GM21381 (cell line): ENCODE measurements at regions not wholly inside any gene's neighbourhood (a gene's known extent, or its start where the extent isn't known, plus 50 kb on each side); places are given as distances from the start of the nearest gene placed in this dataset.

Experiments
- ATAC-seq: cut with Tn5 transposase; IDR thresholded peaks from one replicate; pipeline ENCODE4 v1.9.1; 2021; ENCODE audit warnings: mild to moderate bottlenecking, moderate library complexity; ENCODE audit not compliant: unreplicated experiment

GRCh38 chr14:38526826-38527501 lies 271.1 kb upstream of the CLEC14A start:
- ATAC-seq: no peak

DNA sequence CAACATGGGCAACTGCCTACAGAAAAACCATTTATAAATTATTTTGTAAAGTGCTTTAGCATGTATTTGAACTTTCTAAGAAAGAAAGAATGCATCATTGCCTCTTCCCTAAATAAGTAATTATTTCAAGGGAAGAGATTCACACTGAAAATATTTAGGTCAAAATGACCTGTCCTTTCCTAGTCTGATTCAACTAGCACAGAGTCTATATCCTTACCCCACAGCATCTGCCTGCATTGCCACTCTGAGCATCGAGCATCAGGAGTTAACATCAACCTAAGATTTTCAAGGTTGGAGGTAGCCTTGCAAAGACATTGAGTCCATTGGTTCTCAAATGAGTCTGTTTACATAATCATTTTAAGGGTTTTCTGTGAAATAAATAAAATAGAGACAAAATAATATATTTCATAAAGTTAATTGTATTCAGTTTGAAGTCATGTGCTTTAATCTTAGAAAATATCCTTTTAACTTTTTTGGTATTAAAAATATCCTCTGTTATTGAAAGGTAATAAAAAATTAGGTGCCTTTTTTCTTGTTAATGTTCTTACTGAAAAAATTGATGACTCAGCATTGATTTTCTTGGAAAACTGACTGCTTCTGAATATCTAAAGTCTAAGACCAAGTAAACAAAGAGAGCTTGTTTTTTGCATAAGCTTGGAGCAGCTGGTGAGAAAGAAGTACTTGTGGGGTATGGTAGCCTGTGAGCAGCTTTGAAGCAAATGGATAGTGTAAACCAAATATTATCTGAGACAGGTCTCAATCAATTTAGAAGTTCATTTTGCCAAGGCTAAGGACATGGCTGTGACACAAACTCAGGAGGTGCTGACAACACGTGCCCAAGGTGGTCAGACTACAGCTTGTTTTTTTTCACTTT lies 269.0 kb upstream of the CLEC14A start:
- no peak for ATAC-seq

DNA sequence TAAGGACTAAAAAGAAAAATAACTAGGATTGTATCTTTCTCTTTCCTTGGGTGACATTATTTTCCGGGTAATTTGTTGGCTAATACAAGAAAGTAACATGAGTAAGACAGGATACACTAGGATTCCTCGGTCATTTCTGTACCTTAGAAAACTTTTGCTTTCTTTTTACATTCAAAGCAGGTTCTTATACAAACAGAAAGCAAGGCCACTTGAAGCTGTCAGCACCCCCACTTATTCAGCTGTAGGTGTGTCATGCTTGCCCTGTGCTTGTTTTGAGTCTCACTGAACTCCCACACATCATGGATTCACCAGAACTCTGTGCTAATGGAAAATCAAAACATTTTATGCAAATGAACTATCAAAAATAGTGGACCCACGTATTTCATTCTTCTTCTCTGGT lies 266.8 kb upstream of the CLEC14A start:
- ATAC-seq: no peak

DNA sequence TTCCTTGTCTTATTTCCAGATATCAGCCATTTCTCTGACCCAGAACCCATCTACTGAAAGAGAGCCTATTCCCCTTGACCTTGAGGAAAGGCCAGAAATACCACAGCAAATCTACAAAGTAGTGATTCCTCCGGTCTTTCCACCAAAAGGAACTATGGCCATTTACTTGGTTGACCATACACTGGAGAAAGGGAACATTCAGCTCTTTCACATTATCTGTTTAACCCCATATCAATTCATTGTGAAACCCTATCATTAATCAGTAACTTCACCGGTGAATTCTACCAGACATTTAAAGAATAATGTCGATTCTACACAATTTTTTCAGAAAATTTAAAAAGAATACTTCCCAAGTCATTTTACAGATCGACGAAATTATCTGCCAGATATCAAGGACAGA lies 265.7 kb upstream of the CLEC14A start:
- ATAC-seq: no peak

GRCh38 chr14:38517426-38517825 lies 261.5 kb upstream of the CLEC14A start:
- ATAC-seq: no peak

DNA sequence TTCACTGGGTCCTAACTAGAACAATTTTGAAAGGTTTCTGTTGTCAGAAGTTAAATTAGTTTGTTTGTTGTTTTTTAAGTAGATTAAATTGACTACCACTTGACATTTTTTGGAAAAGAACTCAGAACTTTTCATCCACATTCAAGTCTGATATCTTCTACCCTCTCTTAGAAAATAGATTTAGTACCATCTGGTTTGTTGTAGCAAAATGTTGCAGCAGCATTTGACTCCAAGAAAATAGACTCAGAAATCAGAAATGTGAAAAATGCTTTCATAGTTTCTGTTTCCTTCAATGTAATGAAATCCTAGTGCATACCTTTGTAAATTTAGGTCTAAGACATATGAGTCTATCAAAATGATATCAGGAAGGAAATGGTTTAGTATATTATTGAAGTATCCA lies 256.3 kb upstream of the CLEC14A start:
- ATAC-seq: no peak

GRCh38 chr14:38507299-38507698 lies 251.4 kb upstream of the CLEC14A start:
- no peak for ATAC-seq

DNA sequence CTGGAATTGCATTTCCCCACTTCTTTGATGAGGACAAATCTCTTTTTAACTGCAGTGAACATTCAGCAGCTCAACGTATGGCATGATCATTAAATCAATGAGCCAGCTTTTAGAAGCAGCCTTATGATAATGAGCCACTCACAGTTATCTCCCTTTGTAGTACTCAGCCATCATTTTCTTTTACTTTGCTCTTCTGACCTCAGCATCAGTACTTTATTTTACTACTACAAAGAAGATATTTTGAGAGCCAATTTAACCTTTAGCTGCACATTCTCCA lies 250.0 kb upstream of the CLEC14A start:
- ATAC-seq: no peak

GRCh38 chr14:38505221-38505972 lies 249.5 kb upstream of the CLEC14A start:
- no peak for ATAC-seq

DNA sequence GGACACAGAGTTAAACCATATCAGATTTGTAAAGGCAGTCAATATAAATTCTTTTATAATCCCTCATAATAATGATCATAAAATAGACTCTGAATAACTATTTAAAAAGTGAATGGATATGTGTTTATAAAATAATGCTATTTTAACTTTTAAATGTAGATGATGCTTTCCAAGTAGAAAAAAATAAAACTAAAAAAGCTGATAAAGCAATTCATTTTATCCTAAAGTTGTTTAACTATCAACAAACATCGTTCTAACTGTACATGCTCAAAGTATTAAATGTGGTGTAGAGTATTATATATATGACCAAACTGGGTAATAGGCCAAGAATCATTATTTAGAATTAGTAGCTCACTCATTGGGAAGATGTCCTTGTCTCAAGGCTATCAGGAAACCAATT lies 248.3 kb upstream of the CLEC14A start:
- ATAC-seq: no peak

GRCh38 chr14:38502239-38502638 lies 246.3 kb upstream of the CLEC14A start:
- ATAC-seq: no peak

- ATAC-seq: no peak
Observed at GRCh38 chr14:38500125-38500524, 244.2 kb upstream of the CLEC14A start.

- ATAC-seq: no peak
Observed at GRCh38 chr14:38496092-38496491, 240.2 kb upstream of the CLEC14A start.

GRCh38 chr14:38490273-38490672 lies 234.4 kb upstream of the CLEC14A start:
- no peak for ATAC-seq

- no peak for ATAC-seq
Observed at GRCh38 chr14:38485026-38485425, 229.1 kb upstream of the CLEC14A start.

DNA sequence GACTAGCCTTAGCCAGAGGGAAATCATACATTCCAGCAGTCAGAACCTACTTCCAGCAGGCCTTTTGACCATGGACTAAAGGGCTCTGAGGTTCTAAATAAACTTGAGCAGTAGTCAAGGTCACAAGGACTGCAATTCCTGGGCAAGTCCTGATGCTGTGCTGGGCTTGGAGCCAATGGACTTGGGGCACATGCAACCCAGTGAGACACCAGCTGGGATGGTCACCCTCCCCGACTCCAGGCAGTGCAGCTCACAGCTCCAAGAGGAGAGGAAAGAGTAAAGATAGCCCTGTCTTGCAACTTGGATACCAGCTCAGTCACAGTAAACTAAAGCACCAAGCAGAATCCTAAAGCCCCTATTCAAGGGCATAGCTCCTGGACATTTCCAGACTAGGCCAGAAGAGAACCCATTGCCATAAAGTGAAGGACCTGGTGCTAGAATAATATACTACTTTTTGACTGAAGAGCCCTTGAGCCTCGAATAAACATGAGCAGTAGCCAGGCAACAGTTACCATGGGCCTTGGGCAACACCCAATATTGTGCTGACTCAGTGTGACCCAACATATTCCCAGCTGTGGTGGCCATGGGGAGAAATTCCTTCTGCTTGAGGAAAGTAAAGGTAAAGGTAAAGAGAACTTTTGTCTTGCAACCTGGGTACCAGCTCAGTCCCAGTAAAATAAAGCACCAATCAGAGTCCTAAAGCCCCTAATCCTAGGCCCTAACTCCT lies 226.2 kb upstream of the CLEC14A start:
- no peak for ATAC-seq

DNA sequence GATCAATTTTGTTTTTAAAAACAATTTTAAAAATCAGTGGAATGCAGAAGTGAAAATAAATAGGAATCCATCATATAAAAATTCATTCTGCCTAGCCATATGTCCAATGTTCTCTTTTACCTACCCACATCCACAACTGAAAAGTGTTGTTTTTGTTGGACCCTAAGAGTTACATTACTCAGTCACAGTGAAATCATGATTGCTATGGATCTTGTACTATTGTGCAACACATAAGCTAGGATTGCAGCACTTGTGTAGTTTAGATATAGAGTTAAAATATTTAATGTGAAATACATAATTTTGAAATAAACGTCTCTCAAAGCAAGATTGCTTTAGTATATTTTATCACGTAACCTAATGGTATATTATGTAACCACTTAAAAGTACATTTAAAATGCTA lies 213.3 kb upstream of the CLEC14A start:
- ATAC-seq: no peak

GRCh38 chr14:38442208-38442607 lies 186.3 kb upstream of the CLEC14A start:
- ATAC-seq: no peak

- no peak for ATAC-seq
Observed at GRCh38 chr14:38432186-38432585, 176.3 kb upstream of the CLEC14A start.

DNA sequence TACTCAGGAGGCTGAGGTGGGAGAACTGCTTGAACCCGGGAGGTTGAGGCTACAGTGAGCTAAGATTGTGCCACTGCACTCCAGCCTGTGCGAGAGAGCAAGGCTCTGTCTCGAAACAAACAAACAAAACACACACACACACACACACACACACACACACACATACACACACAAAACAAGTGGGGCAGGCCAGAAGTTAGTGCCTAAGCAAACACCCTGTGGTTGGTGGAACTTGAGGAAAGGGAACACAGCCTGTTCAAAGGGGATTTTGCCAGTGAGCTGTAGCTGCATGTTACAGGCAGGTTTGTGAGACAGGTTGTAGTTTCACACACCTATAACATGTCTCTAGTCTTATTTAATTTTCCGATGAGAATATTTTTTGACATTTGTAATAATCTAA lies 175.3 kb upstream of the CLEC14A start:
- no peak for ATAC-seq

GRCh38 chr14:38430522-38430921 lies 174.6 kb upstream of the CLEC14A start:
- no peak for ATAC-seq
